HCT116 (cell line): ENCODE measurements at regions not wholly inside any gene's neighbourhood (a gene's known extent, or its start where the extent isn't known, plus 50 kb on each side); places are given as distances from the start of the nearest gene placed in this dataset.

Experiments used
- CEBPB ChIP-seq: IDR thresholded peaks from 2 replicates; pipeline ENCODE4 v1.6.1; 2012; ENCODE audit warnings: low read depth
- CTCF ChIP-seq, 3 experiments: fragments of 200-600 bp in 1 of 3; sonication (generic) in 1 of 3; IDR thresholded peaks in 2 of 3; conservative IDR thresholded peaks in 1 of 3; 2 replicates each; pipeline ENCODE4 v1.5.1; 2012 to 2017; ENCODE audit warnings: low read depth in 2 of 3, low read length in 2 of 3, antibody characterized with exemption in 1 of 3, borderline replicate concordance in 1 of 3, control low read depth in 1 of 3, mild to moderate bottlenecking in 1 of 3, mixed read lengths in 1 of 3, mixed run types in 1 of 3, moderate library complexity in 1 of 3; ENCODE audit not compliant: insufficient read depth in 1 of 3
- EGR1 ChIP-seq: IDR thresholded peaks from 2 replicates; pipeline ENCODE4 v1.6.1; 2012; ENCODE audit warnings: low read depth
- EZH2 ChIP-seq: fragments of 200-600 bp; sonication (generic); IDR thresholded peaks from 2 replicates; pipeline ENCODE4 v1.6.1; 2017; ENCODE audit warnings: antibody characterized with exemption, mixed run types
- EZH2phosphoT487 ChIP-seq: fragments of 200-600 bp; IDR thresholded peaks from 2 replicates; pipeline ENCODE4 v1.6.1; 2018; ENCODE audit warnings: antibody characterized with exemption, borderline replicate concordance
- JUND ChIP-seq: IDR thresholded peaks from 2 replicates; pipeline ENCODE4 v1.6.1; 2012
- POLR2A ChIP-seq: IDR thresholded peaks from 2 replicates; pipeline ENCODE4 v1.7.0; 2011; ENCODE audit warnings: borderline replicate concordance; ENCODE audit not compliant: insufficient read depth, insufficient read length; ENCODE audit errors: extremely low read depth
- RAD21 ChIP-seq: IDR thresholded peaks from 2 replicates; pipeline ENCODE4 v1.6.1; 2012; ENCODE audit warnings: low read depth, mild to moderate bottlenecking
- SP1 ChIP-seq: IDR thresholded peaks from 2 replicates; pipeline ENCODE4 v1.6.1; 2012; ENCODE audit warnings: low read depth
- SRF ChIP-seq: IDR thresholded peaks from 2 replicates; pipeline ENCODE4 v1.6.1; 2012; ENCODE audit warnings: low read depth
- YY1 ChIP-seq: IDR thresholded peaks from 2 replicates; pipeline ENCODE4 v1.6.1; 2011; ENCODE audit warnings: low read length, low read depth, moderate library complexity, mild to moderate bottlenecking; ENCODE audit not compliant: insufficient replicate concordance; ENCODE audit errors: extremely low read depth
- ZNF274 ChIP-seq: fragments of 200-500 bp; sonication (Bioruptor generic); IDR thresholded peaks from 2 replicates; pipeline ENCODE4 v1.6.1; 2014; ENCODE audit warnings: mild to moderate bottlenecking, low read depth, low read length, inconsistent platforms
- TF ChIP-seq, protein P1 (sequence below): IDR thresholded peaks from 2 replicates; pipeline ENCODE4 v1.6.1; 2011; ENCODE audit warnings: mild to moderate bottlenecking, low read length, moderate library complexity; ENCODE audit not compliant: insufficient replicate concordance; ENCODE audit errors: extremely low read depth

DNA sequence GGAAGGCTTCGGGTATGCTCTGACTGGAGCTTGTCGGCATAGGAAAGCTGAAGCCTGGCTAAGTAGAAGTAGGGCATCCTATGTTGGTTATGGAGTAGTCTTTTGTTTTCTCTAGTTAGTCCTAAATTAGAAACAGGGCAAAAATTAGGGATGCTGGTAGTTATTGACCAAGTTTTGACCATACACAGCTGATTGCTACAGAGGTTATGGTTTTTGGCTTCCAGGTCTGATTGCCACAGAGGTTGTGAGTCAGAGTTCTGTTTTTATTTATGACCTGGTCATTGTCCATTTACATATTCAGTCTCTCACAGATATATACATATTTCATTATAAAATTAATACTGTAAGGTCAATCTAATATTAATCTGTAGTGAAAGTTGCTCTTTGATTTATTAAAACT lies 219.2 kb downstream of the FSCB start:
- TF ChIP-seq CTCF (IDR thresholded peaks at IDR 0.05 in 2 of 3, conservative IDR thresholded peaks at IDR 0.05 in 1 of 3; ENCODE audit: borderline replicate concordance in 1 of 3, insufficient read depth in 1 of 3, low read depth in 2 of 3, low read length in 2 of 3) (no peak), YY1 (no peak), RAD21 (no peak), CEBPB (no peak), SRF (no peak), EZH2 (no peak), EZH2phosphoT487 (no peak), POLR2A (no peak), ZNF274 (no peak), JUND (no peak), EGR1 (no peak), SP1 (no peak)
- TF ChIP-seq, protein P1, sequence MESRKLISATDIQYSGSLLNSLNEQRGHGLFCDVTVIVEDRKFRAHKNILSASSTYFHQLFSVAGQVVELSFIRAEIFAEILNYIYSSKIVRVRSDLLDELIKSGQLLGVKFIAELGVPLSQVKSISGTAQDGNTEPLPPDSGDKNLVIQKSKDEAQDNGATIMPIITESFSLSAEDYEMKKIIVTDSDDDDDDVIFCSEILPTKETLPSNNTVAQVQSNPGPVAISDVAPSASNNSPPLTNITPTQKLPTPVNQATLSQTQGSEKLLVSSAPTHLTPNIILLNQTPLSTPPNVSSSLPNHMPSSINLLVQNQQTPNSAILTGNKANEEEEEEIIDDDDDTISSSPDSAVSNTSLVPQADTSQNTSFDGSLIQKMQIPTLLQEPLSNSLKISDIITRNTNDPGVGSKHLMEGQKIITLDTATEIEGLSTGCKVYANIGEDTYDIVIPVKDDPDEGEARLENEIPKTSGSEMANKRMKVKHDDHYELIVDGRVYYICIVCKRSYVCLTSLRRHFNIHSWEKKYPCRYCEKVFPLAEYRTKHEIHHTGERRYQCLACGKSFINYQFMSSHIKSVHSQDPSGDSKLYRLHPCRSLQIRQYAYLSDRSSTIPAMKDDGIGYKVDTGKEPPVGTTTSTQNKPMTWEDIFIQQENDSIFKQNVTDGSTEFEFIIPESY, result no peak
